ENCODE measurements at regions not wholly inside any gene's neighbourhood (a gene's known extent, or its start where the extent isn't known, plus 50 kb on each side); places are given as distances from the start of the nearest gene placed in this dataset.

GRCh38 chr3:34183114-34183513 lies 384.7 kb downstream of the PDCD6IP start:
- Histone ChIP-seq H3K27ac (ENCODE audit: low read depth, low read length) (no peak overlapping the region), H3K4me2 (ENCODE audit: low read depth, low read length, poor library complexity, severe bottlenecking) (no peak overlapping the region), H2AFZ (ENCODE audit: low read depth, low read length, severe bottlenecking) (no peak overlapping the region), H3K79me2 (ENCODE audit: insufficient read depth, low read length) (no peaks in the 10 kb centered on the region), H4K20me1 (ENCODE audit: low read depth, low read length) (no peaks in the 10 kb centered on the region), H3K9ac (ENCODE audit: low read length) (no peak overlapping the region), H3K9me2 (replicated peaks; ENCODE audit: insufficient read depth, low read length) (no peaks in the 10 kb centered on the region), H3F3A (ENCODE audit: insufficient read depth) (no peaks in the 10 kb centered on the region), H3K27me3 (ENCODE audit: low read length) (no peaks in the 10 kb centered on the region), H3K36me3 (ENCODE audit: low read length) (no peaks in the 10 kb centered on the region), H3K4me3 (ENCODE audit: insufficient read depth, low read length, poor library complexity, severe bottlenecking) (no peak overlapping the region), H3K9me3 (ENCODE audit: insufficient read depth, low read length) (no peaks in the 10 kb centered on the region)
- TF ChIP-seq EZH2phosphoT487 (conservative IDR thresholded peaks at IDR 0.05; ENCODE audit: low read length) (no peak), CTCF (IDR thresholded peaks at IDR 0.05; ENCODE audit: insufficient read depth, low read length, poor library complexity, severe bottlenecking) (no peak)

- H3K9me2 ChIP-seq (replicated peaks; ENCODE audit: insufficient read depth, low read length), result no peaks in the 10 kb centered on the region
- H3K36me3 ChIP-seq (ENCODE audit: low read length), result no peaks in the 10 kb centered on the region
- no peak overlapping the region for H3K4me2 ChIP-seq (ENCODE audit: low read depth, low read length, poor library complexity, severe bottlenecking)
- no peak overlapping the region for H2AFZ ChIP-seq (ENCODE audit: low read depth, low read length, severe bottlenecking)
- no peaks in the 10 kb centered on the region for H4K20me1 ChIP-seq (ENCODE audit: low read depth, low read length)
- TF ChIP-seq CTCF (IDR thresholded peaks at IDR 0.05; ENCODE audit: insufficient read depth, low read length, poor library complexity, severe bottlenecking), result no peak
- no peak for TF ChIP-seq EZH2phosphoT487 (conservative IDR thresholded peaks at IDR 0.05; ENCODE audit: low read length)
- no peaks in the 10 kb centered on the region for H3K79me2 ChIP-seq (ENCODE audit: insufficient read depth, low read length)
- no peak overlapping the region for H3K27ac ChIP-seq (ENCODE audit: low read depth, low read length)
- no peaks in the 10 kb centered on the region for H3F3A ChIP-seq (ENCODE audit: insufficient read depth)
- no peaks in the 10 kb centered on the region for H3K27me3 ChIP-seq (ENCODE audit: low read length)
- no peak overlapping the region for H3K9ac ChIP-seq (ENCODE audit: low read length)
- H3K9me3 ChIP-seq (ENCODE audit: insufficient read depth, low read length), result no peaks in the 10 kb centered on the region
- H3K4me3 ChIP-seq (ENCODE audit: insufficient read depth, low read length, poor library complexity, severe bottlenecking), result no peak overlapping the region
Measured at GRCh38 chr3:34183611-34184340, 385.3 kb downstream of the PDCD6IP start.

GRCh38 chr3:34185301-34185700 lies 386.9 kb downstream of the PDCD6IP start:
- no peak overlapping the region for H3K27ac ChIP-seq (ENCODE audit: low read depth, low read length)
- peak overlapping the region; percentile 46 for H3K4me2 ChIP-seq (ENCODE audit: low read depth, low read length, poor library complexity, severe bottlenecking)
- no peak overlapping the region for H3K9ac ChIP-seq (ENCODE audit: low read length)

GRCh38 chr3:34189133-34189532 lies 390.7 kb downstream of the PDCD6IP start:
- Histone ChIP-seq H3F3A (ENCODE audit: insufficient read depth) (no peaks in the 10 kb centered on the region), H3K27me3 (ENCODE audit: low read length) (no peaks in the 10 kb centered on the region), H3K79me2 (ENCODE audit: insufficient read depth, low read length) (no peaks in the 10 kb centered on the region), H3K9me2 (replicated peaks; ENCODE audit: insufficient read depth, low read length) (no peaks in the 10 kb centered on the region), H3K36me3 (ENCODE audit: low read length) (no peaks in the 10 kb centered on the region), H3K4me2 (ENCODE audit: low read depth, low read length, poor library complexity, severe bottlenecking) (no peak overlapping the region), H2AFZ (ENCODE audit: low read depth, low read length, severe bottlenecking) (no peak overlapping the region), H3K4me3 (ENCODE audit: insufficient read depth, low read length, poor library complexity, severe bottlenecking) (no peak overlapping the region), H4K20me1 (ENCODE audit: low read depth, low read length) (no peaks in the 10 kb centered on the region), H3K9ac (ENCODE audit: low read length) (no peak overlapping the region), H3K27ac (ENCODE audit: low read depth, low read length) (no peak overlapping the region), H3K9me3 (ENCODE audit: insufficient read depth, low read length) (no peaks in the 10 kb centered on the region)
- no peak for TF ChIP-seq CTCF (IDR thresholded peaks at IDR 0.05; ENCODE audit: insufficient read depth, low read length, poor library complexity, severe bottlenecking)
- TF ChIP-seq EZH2phosphoT487 (conservative IDR thresholded peaks at IDR 0.05; ENCODE audit: low read length), result no peak

More at GRCh38 chr3:34185301-34185700, 386.9 kb downstream of the PDCD6IP start:
- no peaks in the 10 kb centered on the region for H4K20me1 ChIP-seq (ENCODE audit: low read depth, low read length)
- H3K9me3 ChIP-seq (ENCODE audit: insufficient read depth, low read length), result no peaks in the 10 kb centered on the region
- H2AFZ ChIP-seq (ENCODE audit: low read depth, low read length, severe bottlenecking), result no peak overlapping the region
- H3F3A ChIP-seq (ENCODE audit: insufficient read depth), result no peaks in the 10 kb centered on the region
- H3K4me3 ChIP-seq (ENCODE audit: insufficient read depth, low read length, poor library complexity, severe bottlenecking), result peak overlapping the region; percentile 30
- no peaks in the 10 kb centered on the region for H3K36me3 ChIP-seq (ENCODE audit: low read length)
- no peaks in the 10 kb centered on the region for H3K27me3 ChIP-seq (ENCODE audit: low read length)
- no peaks in the 10 kb centered on the region for H3K79me2 ChIP-seq (ENCODE audit: insufficient read depth, low read length)
- no peak for TF ChIP-seq EZH2phosphoT487 (conservative IDR thresholded peaks at IDR 0.05; ENCODE audit: low read length)
- H3K9me2 ChIP-seq (replicated peaks; ENCODE audit: insufficient read depth, low read length), result no peaks in the 10 kb centered on the region
